Naive thymus-derived CD8-positive, alpha-beta T cell (primary cell): ENCODE measurements at regions not wholly inside any gene's neighbourhood (a gene's known extent, or its start where the extent isn't known, plus 50 kb on each side); places are given as distances from the start of the nearest gene placed in this dataset.

Experiments used
- ATAC-seq, 2 donors: fragments of 150-1000 bp; cut with Tn5 transposase in 1 of 2; sonication (Bioruptor Pico), chemical (Tn5 transposase) in 1 of 2; 1 replicate in 1 of 2; 2 replicates in 1 of 2; pipeline ENCODE4 v1.10.0; 2021; ENCODE audit warnings: mild to moderate bottlenecking in 2 of 2, moderate library complexity in 2 of 2
- POLR2A ChIA-PET: fragments of 350-600 bp; sonication (Branson Sonifier 250); formaldehyde crosslinking; loops from one replicate; lab custom pipeline; 2021; ENCODE audit warnings: antibody characterized with exemption; lab: Charles Lee
- DNase-seq, 10 donors: peaks; one replicate each; pipeline versions ENCODE4 v3.0.0 to v3.0.0-alpha.2; 2020 to 2022
- H3K27ac Mint-ChIP-seq, 10 donors: one replicate each; pipeline ENCODE4 v1.8.0; 2020 to 2022; ENCODE audit warnings: mild to moderate bottlenecking in 10 of 10, mixed read lengths in 10 of 10, moderate library complexity in 4 of 10, inconsistent platforms in 1 of 10
- H3K27me3 Mint-ChIP-seq, 5 donors: one replicate each; pipeline ENCODE4 v1.8.0; 2021 to 2022; ENCODE audit warnings: mixed read lengths in 5 of 5
- H3K36me3 Mint-ChIP-seq, 3 donors: one replicate each; pipeline ENCODE4 v1.8.0; 2020 to 2022; ENCODE audit warnings: mixed read lengths in 3 of 3, mild to moderate bottlenecking in 2 of 3, inconsistent platforms in 1 of 3
- H3K4me1 Mint-ChIP-seq, 4 donors: one replicate each; pipeline ENCODE4 v1.8.0; 2021 to 2022; ENCODE audit warnings: mixed read lengths in 4 of 4
- H3K4me3 Mint-ChIP-seq, 10 donors: one replicate each; pipeline ENCODE4 v1.8.0; 2020 to 2022; ENCODE audit warnings: mild to moderate bottlenecking in 10 of 10, mixed read lengths in 10 of 10, moderate library complexity in 6 of 10, inconsistent platforms in 1 of 10
- H3K9me3 Mint-ChIP-seq, 9 donors: one replicate each; pipeline ENCODE4 v1.8.0; 2020 to 2022; ENCODE audit warnings: mixed read lengths in 9 of 9, mild to moderate bottlenecking in 3 of 9, inconsistent platforms in 1 of 9, moderate library complexity in 1 of 9

- H3K9me3 Mint-ChIP-seq: peaks cover 0 to 18% (median 7%) of the 10 kb centered on the region in 9 donors
- H3K4me3 Mint-ChIP-seq: no peak overlapping the region
- peaks cover 0 to 4% (median 0%) of the 10 kb centered on the region in 4 donors for H3K4me1 Mint-ChIP-seq
- ATAC-seq (no peak), DNase-seq (no peak)
- no peaks in the 10 kb centered on the region for H3K27me3 Mint-ChIP-seq
- H3K36me3 Mint-ChIP-seq: peaks cover 0 to 4% (median 3%) of the 10 kb centered on the region in 3 donors
- POLR2A ChIA-PET: no interaction called here
- H3K27ac Mint-ChIP-seq: no peak overlapping the region
Observed at GRCh38 chr2:142190805-142191204, 60.0 kb upstream of the LRP1B start.

GRCh38 chr2:142189501-142189900 is 58.7 kb upstream of the LRP1B start:
- POLR2A ChIA-PET: no interaction called here
- Mint-ChIP-seq H3K27me3 (no peaks in the 10 kb centered on the region), H3K36me3 (no peaks in the 10 kb centered on the region), H3K4me1 (peaks cover 0 to 4% (median 0%) of the 10 kb centered on the region in 4 donors), H3K27ac (no peak overlapping the region), H3K9me3 (peaks cover 0 to 14% (median 5%) of the 10 kb centered on the region in 9 donors), H3K4me3 (no peak overlapping the region)
- ATAC-seq (no peak), DNase-seq (no peak)

GRCh38 chr2:142188562-142188961 is 57.7 kb upstream of the LRP1B start:
- no peak overlapping the region for H3K4me3 Mint-ChIP-seq

GRCh38 chr2:142180820-142181533 is 50.2 kb upstream of the LRP1B start:
- no peaks in the 10 kb centered on the region for H3K36me3 Mint-ChIP-seq
- no peak overlapping the region for H3K4me3 Mint-ChIP-seq
- ATAC-seq: no peak
- H3K9me3 Mint-ChIP-seq: peaks cover 0 to 11% (median 5%) of the 10 kb centered on the region in 9 donors
- POLR2A ChIA-PET: no interaction called here
- H3K27ac Mint-ChIP-seq: peak overlapping the region in 1 of 10 donors; percentile 69
- no peaks in the 10 kb centered on the region for H3K27me3 Mint-ChIP-seq
- DNase-seq: no peak
- H3K4me1 Mint-ChIP-seq: peaks cover 0 to 2% (median 0%) of the 10 kb centered on the region in 4 donors

More at GRCh38 chr2:142188562-142188961, 57.7 kb upstream of the LRP1B start:
- Mint-ChIP-seq H3K27ac (no peak overlapping the region), H3K9me3 (peaks cover 0 to 13% (median 5%) of the 10 kb centered on the region in 9 donors), H3K27me3 (no peaks in the 10 kb centered on the region), H3K4me1 (peaks cover 0 to 4% (median 0%) of the 10 kb centered on the region in 4 donors), H3K36me3 (no peaks in the 10 kb centered on the region)
- no peak for ATAC-seq
- POLR2A ChIA-PET: no interaction called here
- no peak for DNase-seq
